ENCODE measurements at regions not wholly inside any gene's neighbourhood (a gene's known extent, or its start where the extent isn't known, plus 50 kb on each side); places are given as distances from the start of the nearest gene placed in this dataset.

DNA sequence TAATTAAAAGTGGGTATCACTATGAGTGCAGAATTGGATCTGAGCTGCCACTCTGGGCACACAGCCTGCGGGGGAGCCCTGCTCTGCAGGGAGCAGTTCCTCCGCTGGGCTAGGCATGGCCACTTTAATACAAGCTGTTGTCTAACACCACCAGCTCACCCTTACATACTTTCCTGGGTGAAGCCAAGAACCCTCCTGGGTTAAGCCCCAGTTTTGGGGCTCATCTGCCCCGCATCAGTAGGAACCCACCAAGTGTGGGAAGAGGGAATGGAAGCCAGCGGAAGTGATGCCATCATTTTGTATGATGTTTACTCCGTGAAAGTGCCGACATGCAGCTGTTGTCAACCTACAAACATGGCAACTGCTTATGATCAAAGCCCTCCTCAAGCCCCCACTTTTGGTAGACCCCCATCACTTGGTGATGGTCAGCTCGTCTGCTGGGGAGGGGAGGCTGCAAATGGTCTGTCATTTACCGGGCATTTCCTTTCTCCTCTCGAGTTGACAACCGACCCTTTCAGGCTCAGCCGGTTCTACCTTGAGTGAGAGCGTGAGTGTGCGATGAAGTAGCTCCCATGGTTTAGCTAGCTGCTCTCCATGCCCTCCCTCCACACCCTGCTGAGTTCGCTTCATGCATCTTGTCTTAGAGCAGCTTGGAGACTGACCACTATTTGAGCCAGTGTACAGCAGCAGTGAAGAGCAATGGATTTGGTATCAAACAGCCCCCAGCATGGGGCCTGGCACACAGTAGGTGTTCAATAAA lies 95.3 kb upstream of the IER5L start:
- WGBS, 2 donors, result 93 to 95% methylated on average over 14 of the region's 14 CpGs
- DNase-seq (ENCODE audit: low spot score in 2 of 2), result peak in 1 of 2 donors; percentile 66
- no peak overlapping the region for H3K4me3 ChIP-seq (ENCODE audit: low read depth, poor library complexity, severe bottlenecking)
- intact Hi-C loops (cut with DNase I; ENCODE audit: low total_unique reads), result no loop called here
- no peak for TF ChIP-seq POLR2A (IDR thresholded peaks at IDR 0.05)
- TF ChIP-seq, protein P1, sequence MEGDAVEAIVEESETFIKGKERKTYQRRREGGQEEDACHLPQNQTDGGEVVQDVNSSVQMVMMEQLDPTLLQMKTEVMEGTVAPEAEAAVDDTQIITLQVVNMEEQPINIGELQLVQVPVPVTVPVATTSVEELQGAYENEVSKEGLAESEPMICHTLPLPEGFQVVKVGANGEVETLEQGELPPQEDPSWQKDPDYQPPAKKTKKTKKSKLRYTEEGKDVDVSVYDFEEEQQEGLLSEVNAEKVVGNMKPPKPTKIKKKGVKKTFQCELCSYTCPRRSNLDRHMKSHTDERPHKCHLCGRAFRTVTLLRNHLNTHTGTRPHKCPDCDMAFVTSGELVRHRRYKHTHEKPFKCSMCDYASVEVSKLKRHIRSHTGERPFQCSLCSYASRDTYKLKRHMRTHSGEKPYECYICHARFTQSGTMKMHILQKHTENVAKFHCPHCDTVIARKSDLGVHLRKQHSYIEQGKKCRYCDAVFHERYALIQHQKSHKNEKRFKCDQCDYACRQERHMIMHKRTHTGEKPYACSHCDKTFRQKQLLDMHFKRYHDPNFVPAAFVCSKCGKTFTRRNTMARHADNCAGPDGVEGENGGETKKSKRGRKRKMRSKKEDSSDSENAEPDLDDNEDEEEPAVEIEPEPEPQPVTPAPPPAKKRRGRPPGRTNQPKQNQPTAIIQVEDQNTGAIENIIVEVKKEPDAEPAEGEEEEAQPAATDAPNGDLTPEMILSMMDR (IDR thresholded peaks at IDR 0.05), result no peak

DNA sequence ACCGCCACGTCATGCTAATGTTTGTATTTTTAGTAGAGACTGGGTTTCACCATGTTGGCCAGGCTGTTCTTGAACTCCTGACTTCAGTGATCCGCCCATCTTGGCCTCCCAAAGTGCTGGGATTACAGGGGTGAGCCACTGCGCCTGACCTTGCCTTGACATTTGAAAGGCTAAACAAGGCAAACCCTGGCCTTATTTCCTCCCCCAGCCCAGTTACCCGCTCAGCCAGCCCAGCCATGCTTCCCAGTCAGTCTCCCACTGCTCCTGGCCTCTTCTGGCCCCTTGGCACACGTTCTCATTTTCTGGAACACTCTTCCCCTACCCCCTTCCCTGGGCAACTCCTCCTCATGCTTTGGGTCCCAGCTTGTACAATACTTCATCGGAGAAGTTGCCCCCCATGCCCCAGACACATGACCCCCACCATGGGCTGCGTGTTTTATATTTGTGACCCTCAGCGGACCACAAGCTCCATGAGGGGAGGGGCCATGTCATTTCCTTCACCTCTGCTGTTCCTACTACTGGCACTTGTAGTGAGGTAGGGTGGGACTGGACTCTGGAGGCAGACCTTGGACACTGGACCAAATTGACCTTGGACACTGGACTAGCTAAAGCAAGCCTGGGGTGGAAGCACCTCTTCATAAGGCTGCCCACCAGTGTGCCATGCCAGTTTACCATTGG lies 94.4 kb upstream of the IER5L start:
- intact Hi-C loops (cut with DNase I; ENCODE audit: low total_unique reads), result no loop called here
- TF ChIP-seq POLR2A (IDR thresholded peaks at IDR 0.05), result no peak
- TF ChIP-seq, protein P1 (IDR thresholded peaks at IDR 0.05), result no peak
- H3K4me3 ChIP-seq (ENCODE audit: low read depth, poor library complexity, severe bottlenecking), result no peak overlapping the region
- no peak for DNase-seq (ENCODE audit: low spot score in 2 of 2)
- 94 to 96% methylated on average over 9 of the region's 9 CpGs for WGBS, 2 donors

GRCh38 chr9:129270903-129271431 lies 92.9 kb upstream of the IER5L start:
- intact Hi-C loops (cut with DNase I; ENCODE audit: low total_unique reads), result no loop called here
- no peak for DNase-seq (ENCODE audit: low spot score in 2 of 2)
- H3K4me3 ChIP-seq (ENCODE audit: low read depth, poor library complexity, severe bottlenecking), result no peak overlapping the region
- WGBS, 2 donors, result 51 to 57% methylated on average over 11 of the region's 11 CpGs
- TF ChIP-seq, protein P1 (IDR thresholded peaks at IDR 0.05), result no peak
- TF ChIP-seq POLR2A (IDR thresholded peaks at IDR 0.05), result no peak

DNA sequence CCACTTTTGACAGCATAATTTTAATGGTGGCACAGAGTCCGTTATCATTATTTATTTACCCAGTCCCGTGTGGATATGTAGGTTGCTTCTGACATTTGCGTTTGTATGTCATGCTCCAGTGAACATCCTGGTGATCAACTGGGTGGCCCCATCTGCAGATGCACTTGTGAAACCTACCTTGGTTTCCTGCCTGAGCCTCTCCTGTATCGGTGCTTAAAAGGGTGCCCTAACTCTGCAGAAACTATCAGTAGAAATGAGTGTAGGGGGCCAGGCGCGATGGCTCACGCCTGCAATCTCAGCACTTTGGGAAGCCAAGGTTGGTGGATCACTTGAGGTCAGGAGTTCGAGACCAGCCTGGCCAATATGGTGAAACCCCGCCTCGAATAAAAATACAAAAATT lies 92.1 kb upstream of the IER5L start:
- intact Hi-C loops (cut with DNase I; ENCODE audit: low total_unique reads), result no loop called here
- TF ChIP-seq, protein P1 (IDR thresholded peaks at IDR 0.05), result no peak
- no peak for TF ChIP-seq POLR2A (IDR thresholded peaks at IDR 0.05)

GRCh38 chr9:129267141-129267540 lies 89.1 kb upstream of the IER5L start:
- TF ChIP-seq, protein P1 (IDR thresholded peaks at IDR 0.05), result no peak
- TF ChIP-seq POLR2A (IDR thresholded peaks at IDR 0.05), result no peak
- H3K4me3 ChIP-seq (ENCODE audit: low read depth, poor library complexity, severe bottlenecking), result no peak overlapping the region
- intact Hi-C loops (cut with DNase I; ENCODE audit: low total_unique reads), result no loop called here
- WGBS, 2 donors, result 90 to 91% methylated on average over 10 of the region's 10 CpGs
- no peak for DNase-seq (ENCODE audit: low spot score in 2 of 2)

More for the DNA sequence above, 92.1 kb upstream of the IER5L start:
- no peak overlapping the region for H3K4me3 ChIP-seq (ENCODE audit: low read depth, poor library complexity, severe bottlenecking)
- no peak for DNase-seq (ENCODE audit: low spot score in 2 of 2)
- 92 to 94% methylated on average over 10 of the region's 10 CpGs for WGBS, 2 donors
